IMR-90 (cell line): ENCODE measurements at regions not wholly inside any gene's neighbourhood (a gene's known extent, or its start where the extent isn't known, plus 50 kb on each side); places are given as distances from the start of the nearest gene placed in this dataset.

Source experiments
- ATAC-seq: fragments of 200-7000 bp; cut with Tn5 transposase; 2 replicates; pipeline ENCODE4 v1.9.1; 2020; ENCODE audit warnings: low read depth, mild to moderate bottlenecking, moderate library complexity
- BruUV-seq: library from RNA; stranded (reverse); fragments of 400-500 nt; replicated peaks from 2 replicates; lab custom pipeline; 2021; lab: Mats Ljungman, UMichigan
- CTCF ChIA-PET: fragments of 300-600 bp; formaldehyde crosslinking; extraction: SDS; loops from one replicate; lab custom pipeline; 2021; ENCODE audit warnings: antibody characterized with exemption; lab: Yijun Ruan, JAX
- POLR2A ChIA-PET: fragments of 300-600 bp; sonication (Branson Sonifier 250); formaldehyde crosslinking; loops from one replicate; lab custom pipeline; 2022; ENCODE audit warnings: antibody characterized with exemption; ENCODE audit not compliant: unreplicated experiment; lab: Charles Lee
- DNase-seq: peaks from one replicate; pipeline ENCODE4 v3.0.0; 2013
- H2AFZ ChIP-seq: replicated peaks from 2 replicates; pipeline ENCODE3; 2013; ENCODE audit warnings: low read length, mild to moderate bottlenecking; ENCODE audit not compliant: poor library complexity
- H2AK5ac ChIP-seq: 2 replicates; pipeline ENCODE4 v1.6.1; 2013; ENCODE audit warnings: low read depth, low read length, inconsistent platforms
- H2AK9ac ChIP-seq: replicated peaks from 2 replicates; pipeline ENCODE3; 2013; ENCODE audit warnings: mild to moderate bottlenecking, low read depth, low read length, moderate library complexity; ENCODE audit not compliant: poor library complexity
- H2BK120ac ChIP-seq: 2 replicates; pipeline ENCODE4 v1.6.1; 2013; ENCODE audit warnings: low read depth, low read length, inconsistent platforms
- H2BK15ac ChIP-seq: 3 replicates; pipeline ENCODE4 v1.6.1; 2013; ENCODE audit warnings: low read depth, low read length, inconsistent platforms
- H2BK20ac ChIP-seq: 2 replicates; pipeline ENCODE4 v1.6.1; 2013; ENCODE audit warnings: low read depth, mild to moderate bottlenecking, inconsistent platforms, low read length, moderate library complexity
- H2BK5ac ChIP-seq: 2 replicates; pipeline ENCODE4 v1.6.1; 2013; ENCODE audit warnings: mild to moderate bottlenecking, low read depth, low read length, inconsistent platforms; ENCODE audit not compliant: poor library complexity, severe bottlenecking
- H3K14ac ChIP-seq: replicated peaks from 2 replicates; pipeline ENCODE4 v1.6.1; 2013; ENCODE audit warnings: low read depth, low read length, inconsistent platforms
- H3K18ac ChIP-seq: 2 replicates; pipeline ENCODE4 v1.6.1; 2013; ENCODE audit warnings: low read depth, low read length, control low read depth
- H3K23ac ChIP-seq: 2 replicates; pipeline ENCODE4 v1.6.1; 2013; ENCODE audit warnings: low read depth, low read length, inconsistent platforms
- H3K27ac ChIP-seq: 2 replicates; pipeline ENCODE4 v1.5.1; 2013; ENCODE audit warnings: mild to moderate bottlenecking, control low read depth, low read length; ENCODE audit not compliant: insufficient read depth
- H3K27me3 ChIP-seq: 2 replicates; pipeline ENCODE4 v1.6.1; 2013; ENCODE audit warnings: low read length; ENCODE audit not compliant: control insufficient read depth, insufficient read depth
- H3K36me3 ChIP-seq: 2 replicates; pipeline ENCODE4 v1.6.1; 2013; ENCODE audit warnings: low read length, mixed read lengths; ENCODE audit not compliant: control insufficient read depth, insufficient read depth
- H3K4ac ChIP-seq: 2 replicates; pipeline ENCODE4 v1.6.1; 2013; ENCODE audit warnings: low read depth, low read length, inconsistent platforms
- H3K4me1 ChIP-seq: 2 replicates; pipeline ENCODE4 v1.6.1; 2013; ENCODE audit warnings: low read length, mixed read lengths; ENCODE audit not compliant: control insufficient read depth, insufficient read depth
- H3K4me2 ChIP-seq: 2 replicates; pipeline ENCODE4 v1.6.1; 2013; ENCODE audit warnings: low read depth, mild to moderate bottlenecking, control low read depth, low read length, moderate library complexity
- H3K4me3 ChIP-seq: 2 replicates; pipeline ENCODE4 v1.5.1; 2013; ENCODE audit warnings: low read depth, mild to moderate bottlenecking, control low read depth, low read length, moderate library complexity; ENCODE audit not compliant: insufficient read depth
- H3K56ac ChIP-seq: 2 replicates; pipeline ENCODE4 v1.6.1; 2013; ENCODE audit warnings: low read length, inconsistent platforms; ENCODE audit not compliant: insufficient read depth; ENCODE audit errors: extremely low read depth
- H3K79me1 ChIP-seq, 2 experiments: 2 replicates each; pipeline ENCODE4 v1.6.1; 2013; ENCODE audit warnings: low read length in 2 of 2, inconsistent platforms in 1 of 2, low read depth in 1 of 2
- H3K9ac ChIP-seq: 2 replicates; pipeline ENCODE4 v1.6.1; 2013; ENCODE audit warnings: low read depth, low read length, control low read depth
- H3K9me1 ChIP-seq: 2 replicates; pipeline ENCODE4 v1.6.1; 2013; ENCODE audit warnings: low read length, inconsistent platforms; ENCODE audit not compliant: insufficient read depth
- H3K9me3 ChIP-seq: 2 replicates; pipeline ENCODE4 v1.6.1; 2013; ENCODE audit warnings: low read length; ENCODE audit not compliant: control insufficient read depth, insufficient read depth
- H4K20me1 ChIP-seq: 2 replicates; pipeline ENCODE4 v1.6.1; 2013; ENCODE audit warnings: low read length, inconsistent platforms; ENCODE audit not compliant: insufficient read depth
- H4K5ac ChIP-seq: 2 replicates; pipeline ENCODE4 v1.6.1; 2013; ENCODE audit warnings: mild to moderate bottlenecking, low read depth, low read length, control low read depth
- H4K8ac ChIP-seq, 2 experiments: 2 replicates each; pipeline ENCODE4 v1.6.1; 2013; ENCODE audit warnings: low read depth in 2 of 2, low read length in 2 of 2, control low read depth in 1 of 2, inconsistent platforms in 1 of 2
- H4K91ac ChIP-seq: 2 replicates; pipeline ENCODE4 v1.6.1; 2013; ENCODE audit warnings: low read depth, low read length, inconsistent platforms; ENCODE audit not compliant: insufficient read depth
- BHLHE40 ChIP-seq: fragments of 150-350 bp; IDR thresholded peaks from 2 replicates; pipeline ENCODE4 v1.6.1; 2016; ENCODE audit warnings: mild to moderate bottlenecking, low read depth, low read length
- ELK1 ChIP-seq: fragments of 150-350 bp; IDR thresholded peaks from 2 replicates; pipeline ENCODE4 v1.6.1; 2016; ENCODE audit warnings: low read depth, mild to moderate bottlenecking, low read length, moderate library complexity, borderline replicate concordance
- FOS ChIP-seq: fragments of 150-350 bp; IDR thresholded peaks from 2 replicates; pipeline ENCODE4 v1.6.1; 2016; ENCODE audit warnings: low read depth, low read length
- NFE2L2 ChIP-seq: fragments of 150-350 bp; IDR thresholded peaks from 2 replicates; pipeline ENCODE4 v1.6.1; 2016; ENCODE audit warnings: low read depth, mild to moderate bottlenecking, low read length
- POLR2A ChIP-seq: IDR thresholded peaks from 2 replicates; pipeline ENCODE4 v1.6.1; 2012; ENCODE audit warnings: mild to moderate bottlenecking, low read depth, low read length
- RFX5 ChIP-seq: IDR thresholded peaks from 2 replicates; pipeline ENCODE4 v1.8.0; 2012; ENCODE audit warnings: low read depth, mild to moderate bottlenecking, low read length, moderate library complexity
- SMC3 ChIP-seq: fragments of 150-350 bp; IDR thresholded peaks from 2 replicates; pipeline ENCODE4 v1.6.1; 2016; ENCODE audit warnings: low read depth, mild to moderate bottlenecking, antibody characterized with exemption, low read length, moderate library complexity
- USF2 ChIP-seq: fragments of 150-350 bp; IDR thresholded peaks from 2 replicates; pipeline ENCODE4 v1.6.1; 2017; ENCODE audit warnings: mild to moderate bottlenecking, antibody characterized with exemption, low read length, low read depth
- WGBS, 2 experiments: methylation state at CpG; one replicate each; pipeline versions ENCODE4 v1.1.5 to v1.1.7; 2013; ENCODE audit warnings: missing lambda C conversion rate in 2 of 2; ENCODE audit not compliant: insufficient read length in 1 of 2; ENCODE audit errors: extremely low coverage in 2 of 2; 5-methylcytosine and 5-hydroxymethylcytosine counted together
- dilution Hi-C: fragments of 300-500 bp; cut with HindIII; formaldehyde crosslinking; loops from one replicate; pipeline ENCODE4 v1.14.3; 2018; ENCODE audit warnings: low sequenced_read_pairs; ENCODE audit not compliant: unreplicated experiment
- in situ Hi-C: fragments of 300-500 bp; cut with MboI; formaldehyde crosslinking; loops from 3 replicates; pipeline ENCODE4 v1.14.3; 2019; ENCODE audit warnings: low sequenced_read_pairs, inconsistent platforms, mixed read lengths
- intact Hi-C: fragments of 100-400 bp; cut with micrococcal nuclease; formaldehyde crosslinking; loops from 2 replicates; pipeline ENCODE4 v1.10.0; 2022

- no peaks in the 10 kb centered on the region for H3K36me3 ChIP-seq
- H2AK5ac ChIP-seq, result no peak overlapping the region
- H3K27ac ChIP-seq, result no peak overlapping the region
- no peak overlapping the region for H2BK120ac ChIP-seq
- H3K4me1 ChIP-seq, result no peaks in the 10 kb centered on the region
- H3K27me3 ChIP-seq, result no peaks in the 10 kb centered on the region
- H2AFZ ChIP-seq, result no peak overlapping the region
- H3K23ac ChIP-seq, result no peak overlapping the region
- H4K20me1 ChIP-seq, result no peaks in the 10 kb centered on the region
- BruUV-seq, result no TSS peak
- H3K9me1 ChIP-seq, result no peaks in the 10 kb centered on the region
- H2AK9ac ChIP-seq, result no peak overlapping the region
- dilution Hi-C loops, result no loop called here
- ATAC-seq (no peak), DNase-seq (no peak)
- H3K4me2 ChIP-seq, result no peak overlapping the region
- no peak overlapping the region for H3K9ac ChIP-seq
- H3K56ac ChIP-seq, result no peak overlapping the region
- CTCF ChIA-PET, result no interaction called here
- H3K9me3 ChIP-seq, result peaks cover 14% of the 10 kb centered on the region; the same call in 1 of the 2 replicates
- H3K4ac ChIP-seq, result no peak overlapping the region
- WGBS, 2 experiments, result 67% methylated on average over 1 of the region's 4 CpGs; no CpG with 5 or more reads in 1 of the 2 experiments
- H3K4me3 ChIP-seq, result no peak overlapping the region
- no peak overlapping the region for H4K8ac ChIP-seq
- intact Hi-C loops, result no loop called here
- POLR2A ChIA-PET, result no interaction called here
- TF ChIP-seq BHLHE40, result no peak
- TF ChIP-seq FOS, result no peak
- TF ChIP-seq RFX5, result no peak
- TF ChIP-seq ELK1, result no peak
- TF ChIP-seq NFE2L2, result no peak
- TF ChIP-seq POLR2A, result no peak
- TF ChIP-seq USF2, result no peak
- TF ChIP-seq SMC3, result no peak
- no peak overlapping the region for H2BK15ac ChIP-seq
- H4K5ac ChIP-seq, result no peak overlapping the region
- no peak overlapping the region for H2BK5ac ChIP-seq
- in situ Hi-C loops, result loop anchor here (25.0 kb wide), 1 partner anchor 1552 kb away; no protein-coding TSS in a partner anchor
- no peak overlapping the region for H3K18ac ChIP-seq
- no peak overlapping the region for H4K91ac ChIP-seq
- H3K79me1 ChIP-seq, result no peaks in the 10 kb centered on the region
- H2BK20ac ChIP-seq, result no peak overlapping the region
- H3K14ac ChIP-seq, result no peak overlapping the region
Observed at GRCh38 chr2:7210712-7211111, 293.5 kb downstream of the RNF144A start.
